ENCODE measurements at regions not wholly inside any gene's neighbourhood (a gene's known extent, or its start where the extent isn't known, plus 50 kb on each side); places are given as distances from the start of the nearest gene placed in this dataset.

DNA sequence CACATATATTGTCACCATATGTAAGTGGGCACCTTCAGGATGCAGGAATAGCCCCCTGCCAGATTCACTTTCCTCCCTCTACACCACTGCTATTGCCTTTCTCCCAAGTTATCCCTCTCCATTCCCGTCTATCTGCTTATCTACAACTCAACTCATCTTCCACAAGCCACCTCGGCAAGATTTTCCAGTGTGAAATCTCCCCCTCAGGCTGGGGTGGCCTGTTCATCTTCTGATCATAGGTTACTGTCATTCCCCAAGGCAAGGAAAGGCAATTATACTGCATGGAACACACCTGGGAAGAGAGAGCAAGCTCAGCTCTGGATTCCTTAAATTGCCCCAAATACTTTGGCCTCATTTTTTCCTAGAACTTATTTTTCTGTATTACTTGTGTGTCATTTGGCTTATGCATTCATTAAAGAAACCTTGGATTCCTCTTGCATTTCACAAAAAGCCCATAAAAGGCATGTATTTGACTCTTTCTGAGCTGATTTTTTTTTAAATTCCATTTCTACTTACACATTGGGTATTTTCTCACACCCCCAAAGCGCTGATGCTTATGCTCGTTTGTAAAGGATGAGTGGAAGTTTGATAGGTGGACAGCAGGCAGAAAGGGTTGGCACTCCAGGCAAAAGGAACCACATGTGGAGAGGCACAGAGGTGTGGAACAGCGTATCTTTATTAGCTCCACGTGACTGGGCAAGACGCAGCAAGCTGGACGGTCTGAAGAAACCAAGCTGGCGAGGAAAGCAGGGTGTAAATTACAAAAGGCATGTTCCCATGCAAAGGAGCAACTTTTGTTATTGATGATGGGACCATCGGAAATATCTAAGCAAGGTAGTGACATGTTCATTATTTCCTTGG is 169.7 kb upstream of the RAB4A start:
- H3K36me3 ChIP-seq (ENCODE audit: control insufficient read depth in 4 of 4, insufficient read depth in 4 of 4, low read length in 3 of 4): no peaks in the 10 kb centered on the region
- no peak overlapping the region for H3K4me3 ChIP-seq (ENCODE audit: control insufficient read depth in 1 of 7, extremely low read depth in 1 of 7, insufficient read depth in 4 of 7, low read depth in 2 of 7, low read length in 6 of 7)
- no peaks in the 10 kb centered on the region for H3K4me1 ChIP-seq (ENCODE audit: control extremely low read depth in 1 of 4, control insufficient read depth in 4 of 4, insufficient read depth in 4 of 4, low read length in 3 of 4)
- POLR2A ChIA-PET: no interaction called here
- no peak for DNase-seq
- H3K27ac ChIP-seq (ENCODE audit: insufficient read depth in 1 of 2, low read depth in 1 of 2, low read length in 2 of 2, poor library complexity in 1 of 2, severe bottlenecking in 2 of 2): no peak overlapping the region
- CTCF ChIA-PET: interaction anchor here (1.4 kb wide), 1 partner anchor 22 kb away, joined by 3 read pairs; no protein-coding TSS in a partner anchor
- WGBS (ENCODE audit: insufficient coverage): over 99% methylated on average over 9 of the region's 10 CpGs
- no peaks in the 10 kb centered on the region for H3K9me3 ChIP-seq (ENCODE audit: control extremely low read depth in 1 of 5, control insufficient read depth in 4 of 5, insufficient read depth in 2 of 5, low read depth in 1 of 5, low read length in 4 of 5)
- H3K27me3 ChIP-seq (replicated peaks in 2 of 5; ENCODE audit: control insufficient read depth in 4 of 5, insufficient read depth in 5 of 5, low read length in 4 of 5): peaks cover 0 to 2% (median 0%) of the 10 kb centered on the region in 5 experiments

DNA sequence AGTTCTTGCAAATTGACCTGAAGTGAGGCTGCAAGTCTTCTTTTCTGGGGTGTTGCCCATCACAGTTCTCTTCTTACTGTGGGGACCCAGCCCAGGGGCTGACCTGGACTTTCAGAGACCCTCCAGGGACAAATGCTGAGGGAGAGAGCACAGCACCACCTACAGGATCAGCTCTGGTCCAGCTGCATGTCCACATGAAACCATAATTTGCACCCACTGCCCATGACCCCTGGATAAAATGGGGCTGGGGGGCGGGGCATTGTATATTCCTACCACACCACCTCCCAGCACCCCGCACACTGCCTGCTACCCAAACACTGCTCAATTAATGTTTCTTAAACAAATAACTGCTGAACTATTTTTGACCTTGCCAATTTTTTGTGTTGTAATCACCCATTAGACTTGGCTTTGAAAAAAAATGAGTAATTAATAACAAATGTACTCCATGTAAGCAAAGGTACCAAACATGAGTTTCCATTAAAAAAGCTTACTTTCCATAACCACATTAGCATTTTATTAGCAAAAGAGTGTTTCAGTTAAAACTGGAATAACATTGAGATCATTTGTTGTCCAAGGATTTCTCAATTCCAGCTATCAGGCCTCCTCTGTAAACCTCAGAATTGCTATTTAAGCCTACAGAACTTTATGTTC is 168.0 kb upstream of the RAB4A start:
- CTCF ChIA-PET: interaction anchor here (1.3 kb wide), 1 partner anchor 20 kb away, joined by 3 read pairs; no protein-coding TSS in a partner anchor

DNA sequence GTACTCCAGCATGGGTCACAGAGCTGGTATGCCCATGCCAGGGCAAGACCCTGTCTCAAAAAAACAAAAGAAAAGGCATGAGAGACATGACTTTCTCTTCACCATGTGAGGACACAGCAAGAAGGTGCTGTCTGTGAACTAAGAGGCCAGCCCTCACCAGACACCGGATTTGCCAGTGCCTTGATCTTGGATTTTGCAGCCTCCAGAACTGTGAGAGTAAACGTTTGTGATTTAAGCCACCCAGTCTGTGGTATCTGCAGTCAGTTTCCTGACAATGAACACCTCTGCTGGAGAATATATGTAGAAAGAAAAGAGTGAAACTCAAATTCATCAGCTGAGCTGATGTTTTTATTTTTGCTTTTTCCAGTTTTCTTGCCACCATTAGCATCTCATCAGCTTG is 166.3 kb upstream of the RAB4A start:
- ChIA-PET CTCF (interaction anchor here (1.3 kb wide), 1 partner anchor 11 kb away, joined by 3 read pairs; no protein-coding TSS in a partner anchor), POLR2A (no interaction called here)
- Histone ChIP-seq H3K4me1 (ENCODE audit: control extremely low read depth in 1 of 4, control insufficient read depth in 4 of 4, insufficient read depth in 4 of 4, low read length in 3 of 4) (peaks cover 0 to 7% (median 0%) of the 10 kb centered on the region in 4 experiments), H3K27ac (ENCODE audit: insufficient read depth in 1 of 2, low read depth in 1 of 2, low read length in 2 of 2, poor library complexity in 1 of 2, severe bottlenecking in 2 of 2) (no peak overlapping the region), H3K9me3 (ENCODE audit: control extremely low read depth in 1 of 5, control insufficient read depth in 4 of 5, insufficient read depth in 2 of 5, low read depth in 1 of 5, low read length in 4 of 5) (no peaks in the 10 kb centered on the region), H3K4me3 (ENCODE audit: control insufficient read depth in 1 of 7, extremely low read depth in 1 of 7, insufficient read depth in 4 of 7, low read depth in 2 of 7, low read length in 6 of 7) (no peak overlapping the region), H3K27me3 (replicated peaks in 2 of 5; ENCODE audit: control insufficient read depth in 4 of 5, insufficient read depth in 5 of 5, low read length in 4 of 5) (peaks cover 0 to 2% (median 0%) of the 10 kb centered on the region in 5 experiments), H3K36me3 (ENCODE audit: control insufficient read depth in 4 of 4, insufficient read depth in 4 of 4, low read length in 3 of 4) (no peaks in the 10 kb centered on the region)
- DNase-seq: no peak
- WGBS (ENCODE audit: insufficient coverage): 88% methylated on average over 2 of the region's 2 CpGs

More for the DNA sequence above, 168.0 kb upstream of the RAB4A start:
- 100% methylated on average over 1 of the region's 2 CpGs for WGBS (ENCODE audit: insufficient coverage)
- no peak overlapping the region for H3K4me3 ChIP-seq (ENCODE audit: control insufficient read depth in 1 of 7, extremely low read depth in 1 of 7, insufficient read depth in 4 of 7, low read depth in 2 of 7, low read length in 6 of 7)
- no peak overlapping the region for H3K27ac ChIP-seq (ENCODE audit: insufficient read depth in 1 of 2, low read depth in 1 of 2, low read length in 2 of 2, poor library complexity in 1 of 2, severe bottlenecking in 2 of 2)
- no peak for DNase-seq
- peaks cover 0 to 2% (median 0%) of the 10 kb centered on the region in 5 experiments for H3K27me3 ChIP-seq (replicated peaks in 2 of 5; ENCODE audit: control insufficient read depth in 4 of 5, insufficient read depth in 5 of 5, low read length in 4 of 5)
- no peaks in the 10 kb centered on the region for H3K9me3 ChIP-seq (ENCODE audit: control extremely low read depth in 1 of 5, control insufficient read depth in 4 of 5, insufficient read depth in 2 of 5, low read depth in 1 of 5, low read length in 4 of 5)
- POLR2A ChIA-PET: no interaction called here
- H3K4me1 ChIP-seq (ENCODE audit: control extremely low read depth in 1 of 4, control insufficient read depth in 4 of 4, insufficient read depth in 4 of 4, low read length in 3 of 4): no peaks in the 10 kb centered on the region
- no peaks in the 10 kb centered on the region for H3K36me3 ChIP-seq (ENCODE audit: control insufficient read depth in 4 of 4, insufficient read depth in 4 of 4, low read length in 3 of 4)

DNA sequence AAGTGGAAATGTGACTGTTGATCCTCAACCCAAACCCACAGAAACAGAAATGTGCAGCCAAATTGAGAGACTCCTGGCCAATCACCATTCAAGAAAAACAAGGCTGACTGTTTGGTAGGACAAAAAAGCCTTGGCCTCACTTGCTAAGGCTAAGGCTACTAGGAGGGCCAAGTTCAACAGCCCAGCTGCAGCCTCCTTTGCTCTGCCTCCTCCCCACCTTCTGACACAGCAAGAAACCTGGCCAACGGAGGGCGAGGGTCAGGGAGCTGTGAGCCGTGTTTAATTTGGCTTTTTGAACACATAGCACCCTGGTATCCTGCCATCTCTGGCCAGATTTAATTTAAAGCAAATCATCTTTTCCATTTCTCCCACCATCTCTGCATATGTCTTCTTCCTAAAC is 165.8 kb upstream of the RAB4A start:
- DNase-seq: no peak
- Histone ChIP-seq H3K27ac (ENCODE audit: insufficient read depth in 1 of 2, low read depth in 1 of 2, low read length in 2 of 2, poor library complexity in 1 of 2, severe bottlenecking in 2 of 2) (no peak overlapping the region), H3K4me3 (ENCODE audit: control insufficient read depth in 1 of 7, extremely low read depth in 1 of 7, insufficient read depth in 4 of 7, low read depth in 2 of 7, low read length in 6 of 7) (no peak overlapping the region), H3K27me3 (replicated peaks in 2 of 5; ENCODE audit: control insufficient read depth in 4 of 5, insufficient read depth in 5 of 5, low read length in 4 of 5) (peaks cover 0 to 2% (median 0%) of the 10 kb centered on the region in 5 experiments), H3K9me3 (ENCODE audit: control extremely low read depth in 1 of 5, control insufficient read depth in 4 of 5, insufficient read depth in 2 of 5, low read depth in 1 of 5, low read length in 4 of 5) (no peaks in the 10 kb centered on the region), H3K36me3 (ENCODE audit: control insufficient read depth in 4 of 4, insufficient read depth in 4 of 4, low read length in 3 of 4) (no peaks in the 10 kb centered on the region), H3K4me1 (ENCODE audit: control extremely low read depth in 1 of 4, control insufficient read depth in 4 of 4, insufficient read depth in 4 of 4, low read length in 3 of 4) (peaks cover 0 to 10% (median 0%) of the 10 kb centered on the region in 4 experiments)
- CTCF ChIA-PET: interaction anchor here (1.2 to 1.3 kb wide), 2 partner anchors 11 to 42 kb away, joined by 3 to 4 read pairs; no protein-coding TSS in a partner anchor
- POLR2A ChIA-PET: no interaction called here
- WGBS (ENCODE audit: insufficient coverage): 92% methylated on average over 2 of the region's 3 CpGs

DNA sequence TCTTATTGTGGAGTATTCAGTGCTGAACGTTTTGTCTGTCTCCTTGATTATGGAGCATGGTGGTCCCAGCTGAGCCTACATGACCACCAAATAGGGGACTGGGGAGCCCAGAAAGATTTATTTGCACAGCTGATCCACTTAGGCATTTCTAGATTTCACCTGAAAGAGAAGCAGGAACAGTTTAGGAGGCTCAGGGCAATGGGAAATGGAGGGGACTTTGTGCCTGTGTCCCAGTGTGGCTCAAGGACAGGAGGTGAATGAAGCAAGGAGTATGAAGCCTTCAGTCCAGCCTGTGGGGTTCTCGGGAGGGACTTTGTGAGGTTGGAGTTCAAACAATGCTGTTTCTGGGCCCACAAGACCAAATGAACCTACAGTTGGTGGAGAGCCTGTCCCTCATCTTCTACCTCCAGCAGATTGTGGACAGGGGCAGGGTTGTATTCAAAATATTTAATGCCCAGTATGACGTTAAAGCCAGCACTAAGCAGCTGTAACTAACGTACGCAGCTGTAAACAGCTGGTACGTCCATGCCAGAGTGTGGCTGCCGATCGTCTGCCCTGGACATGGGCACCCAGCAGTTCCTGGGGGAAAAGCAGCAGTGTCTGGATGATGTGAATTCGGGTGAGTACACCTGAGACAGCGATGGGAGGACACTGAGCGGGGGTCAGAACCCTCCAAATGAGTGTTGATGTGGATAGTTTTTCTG is 164.9 kb upstream of the RAB4A start:
- no peak overlapping the region for H3K4me3 ChIP-seq (ENCODE audit: control insufficient read depth in 1 of 7, extremely low read depth in 1 of 7, insufficient read depth in 4 of 7, low read depth in 2 of 7, low read length in 6 of 7)
- H3K9me3 ChIP-seq (ENCODE audit: control extremely low read depth in 1 of 5, control insufficient read depth in 4 of 5, insufficient read depth in 2 of 5, low read depth in 1 of 5, low read length in 4 of 5): no peaks in the 10 kb centered on the region
- CTCF ChIA-PET: interaction anchor here (1.2 kb wide), 1 partner anchor 41 kb away, joined by 4 read pairs; no protein-coding TSS in a partner anchor
- DNase-seq: no peak
- peaks cover 0 to 10% (median 0%) of the 10 kb centered on the region in 4 experiments for H3K4me1 ChIP-seq (ENCODE audit: control extremely low read depth in 1 of 4, control insufficient read depth in 4 of 4, insufficient read depth in 4 of 4, low read length in 3 of 4)
- H3K36me3 ChIP-seq (ENCODE audit: control insufficient read depth in 4 of 4, insufficient read depth in 4 of 4, low read length in 3 of 4): no peaks in the 10 kb centered on the region
- POLR2A ChIA-PET: no interaction called here
- peaks cover 0 to 2% (median 0%) of the 10 kb centered on the region in 5 experiments for H3K27me3 ChIP-seq (replicated peaks in 2 of 5; ENCODE audit: control insufficient read depth in 4 of 5, insufficient read depth in 5 of 5, low read length in 4 of 5)
- 92% methylated on average over 11 of the region's 11 CpGs for WGBS (ENCODE audit: insufficient coverage)
- no peak overlapping the region for H3K27ac ChIP-seq (ENCODE audit: insufficient read depth in 1 of 2, low read depth in 1 of 2, low read length in 2 of 2, poor library complexity in 1 of 2, severe bottlenecking in 2 of 2)

DNA sequence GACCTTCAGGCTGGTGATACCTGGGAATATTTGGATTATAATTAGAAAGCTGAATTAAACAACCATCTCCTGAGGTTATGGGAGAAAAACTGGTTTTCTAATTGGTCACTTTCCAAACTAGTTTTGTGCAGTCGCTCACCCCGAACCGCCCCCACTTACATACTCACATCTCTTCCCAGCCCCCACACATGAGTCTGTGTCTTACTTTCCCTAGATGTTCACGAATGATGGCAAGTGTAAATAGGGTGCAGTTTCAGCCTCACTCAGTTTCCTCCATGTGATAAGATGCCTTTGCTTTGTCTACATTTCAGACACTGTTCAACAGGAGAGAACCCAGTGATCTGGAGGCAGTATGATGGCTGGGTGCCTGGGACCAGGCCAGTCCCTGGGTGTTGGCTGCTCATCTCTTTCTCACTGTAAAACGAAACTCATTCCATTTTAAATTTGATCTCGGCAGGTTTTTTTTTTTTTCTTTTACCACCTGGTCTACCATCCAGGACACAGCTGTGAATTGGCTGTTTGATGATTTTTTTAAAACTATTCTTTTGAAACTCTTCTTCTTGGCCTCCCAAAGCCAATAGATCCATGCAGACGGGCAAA is 164.3 kb upstream of the RAB4A start:
- no peaks in the 10 kb centered on the region for H3K9me3 ChIP-seq (ENCODE audit: control extremely low read depth in 1 of 5, control insufficient read depth in 4 of 5, insufficient read depth in 2 of 5, low read depth in 1 of 5, low read length in 4 of 5)
- CTCF ChIA-PET: interaction anchor here (0.6 kb wide), 1 partner anchor 17 kb away, joined by 3 read pairs; no protein-coding TSS in a partner anchor
- 93% methylated on average over 2 of the region's 7 CpGs for WGBS (ENCODE audit: insufficient coverage)
- no peak overlapping the region for H3K27ac ChIP-seq (ENCODE audit: insufficient read depth in 1 of 2, low read depth in 1 of 2, low read length in 2 of 2, poor library complexity in 1 of 2, severe bottlenecking in 2 of 2)
- DNase-seq: no peak
- H3K4me1 ChIP-seq (ENCODE audit: control extremely low read depth in 1 of 4, control insufficient read depth in 4 of 4, insufficient read depth in 4 of 4, low read length in 3 of 4): peaks cover 0 to 10% (median 0%) of the 10 kb centered on the region in 4 experiments
- H3K36me3 ChIP-seq (ENCODE audit: control insufficient read depth in 4 of 4, insufficient read depth in 4 of 4, low read length in 3 of 4): no peaks in the 10 kb centered on the region
- POLR2A ChIA-PET: no interaction called here
- peaks cover 0 to 2% (median 0%) of the 10 kb centered on the region in 5 experiments for H3K27me3 ChIP-seq (replicated peaks in 2 of 5; ENCODE audit: control insufficient read depth in 4 of 5, insufficient read depth in 5 of 5, low read length in 4 of 5)
- H3K4me3 ChIP-seq (ENCODE audit: control insufficient read depth in 1 of 7, extremely low read depth in 1 of 7, insufficient read depth in 4 of 7, low read depth in 2 of 7, low read length in 6 of 7): no peak overlapping the region
